ENCODE measurements at regions not wholly inside any gene's neighbourhood (a gene's known extent, or its start where the extent isn't known, plus 50 kb on each side); places are given as distances from the start of the nearest gene placed in this dataset.

DNA sequence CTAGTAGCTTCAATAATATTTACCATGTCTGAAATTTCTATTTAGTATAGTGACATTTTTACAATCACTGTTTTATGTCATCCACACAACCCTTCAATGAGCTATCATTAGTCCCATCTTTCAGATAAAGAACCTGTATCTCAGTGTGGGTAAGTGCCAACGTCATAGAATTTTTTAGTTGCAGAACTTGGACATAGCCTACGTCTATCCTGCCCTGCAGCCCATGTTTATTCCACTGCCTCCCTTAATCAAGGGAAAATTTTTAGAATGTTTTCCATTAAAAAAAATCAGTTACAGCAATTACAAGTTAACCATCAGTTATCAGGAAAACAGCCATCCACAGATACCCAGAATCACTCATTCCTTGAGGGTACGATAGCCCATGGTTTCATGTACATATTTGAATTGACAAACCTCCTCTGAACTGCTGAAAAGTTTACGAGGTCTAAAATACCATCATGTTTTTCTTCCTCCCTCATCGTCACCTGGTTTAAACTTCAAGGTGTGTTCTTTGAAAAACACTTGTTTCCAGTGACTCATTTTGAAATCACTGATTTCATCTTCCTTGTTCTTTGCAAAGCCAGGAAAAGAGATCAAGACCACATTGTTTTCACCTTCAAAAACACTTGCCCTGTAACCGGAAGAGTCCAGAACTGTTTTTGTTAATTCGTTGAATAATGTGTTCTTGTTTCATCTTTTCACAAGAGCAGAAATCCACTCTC lies 100.9 kb downstream of the FAM76B start:
- TF ChIP-seq, protein P1, sequence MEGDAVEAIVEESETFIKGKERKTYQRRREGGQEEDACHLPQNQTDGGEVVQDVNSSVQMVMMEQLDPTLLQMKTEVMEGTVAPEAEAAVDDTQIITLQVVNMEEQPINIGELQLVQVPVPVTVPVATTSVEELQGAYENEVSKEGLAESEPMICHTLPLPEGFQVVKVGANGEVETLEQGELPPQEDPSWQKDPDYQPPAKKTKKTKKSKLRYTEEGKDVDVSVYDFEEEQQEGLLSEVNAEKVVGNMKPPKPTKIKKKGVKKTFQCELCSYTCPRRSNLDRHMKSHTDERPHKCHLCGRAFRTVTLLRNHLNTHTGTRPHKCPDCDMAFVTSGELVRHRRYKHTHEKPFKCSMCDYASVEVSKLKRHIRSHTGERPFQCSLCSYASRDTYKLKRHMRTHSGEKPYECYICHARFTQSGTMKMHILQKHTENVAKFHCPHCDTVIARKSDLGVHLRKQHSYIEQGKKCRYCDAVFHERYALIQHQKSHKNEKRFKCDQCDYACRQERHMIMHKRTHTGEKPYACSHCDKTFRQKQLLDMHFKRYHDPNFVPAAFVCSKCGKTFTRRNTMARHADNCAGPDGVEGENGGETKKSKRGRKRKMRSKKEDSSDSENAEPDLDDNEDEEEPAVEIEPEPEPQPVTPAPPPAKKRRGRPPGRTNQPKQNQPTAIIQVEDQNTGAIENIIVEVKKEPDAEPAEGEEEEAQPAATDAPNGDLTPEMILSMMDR (IDR thresholded peaks at IDR 0.05; ENCODE audit: insufficient read depth, low read length, missing control alignments) = no peak
- DNase-seq (ENCODE audit: low read depth, low spot score) = no peak
- ChIA-PET CTCF (interaction anchor here (0.7 to 1.9 kb wide), 3 partner anchors 16 to 18 kb away, joined by 3 to 9 read pairs (median 3); no protein-coding TSS in a partner anchor), POLR2A (no interaction called here)
- no peak overlapping the region for H3K4me3 ChIP-seq (ENCODE audit: low read depth, low read length)

DNA sequence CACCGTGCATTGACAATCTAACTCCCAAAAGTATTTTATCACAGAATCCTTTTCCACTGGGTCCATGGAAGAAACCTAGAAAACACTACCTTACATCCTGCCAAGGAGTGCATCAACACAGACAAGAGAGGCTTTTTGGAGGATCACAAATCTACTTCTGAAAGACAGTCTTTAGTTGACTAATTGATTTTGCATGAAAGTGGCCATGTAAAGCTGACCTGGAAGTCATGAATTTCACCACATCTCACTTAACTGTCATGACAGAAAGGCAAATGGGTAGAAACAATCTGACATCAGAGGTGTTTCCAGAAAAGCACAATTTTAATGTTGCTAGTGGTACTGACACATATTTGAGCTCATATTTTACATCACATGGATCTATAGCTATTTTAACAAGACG lies 101.6 kb downstream of the FAM76B start:
- CTCF ChIA-PET = interaction anchor here (0.7 to 1.0 kb wide), 2 partner anchors 17 to 18 kb away, joined by 3 read pairs; no protein-coding TSS in a partner anchor
- POLR2A ChIA-PET = no interaction called here
- no peak overlapping the region for H3K4me3 ChIP-seq (ENCODE audit: low read depth, low read length)
- TF ChIP-seq, protein P1 (IDR thresholded peaks at IDR 0.05; ENCODE audit: insufficient read depth, low read length, missing control alignments) = no peak
- no peak for DNase-seq (ENCODE audit: low read depth, low spot score)

DNA sequence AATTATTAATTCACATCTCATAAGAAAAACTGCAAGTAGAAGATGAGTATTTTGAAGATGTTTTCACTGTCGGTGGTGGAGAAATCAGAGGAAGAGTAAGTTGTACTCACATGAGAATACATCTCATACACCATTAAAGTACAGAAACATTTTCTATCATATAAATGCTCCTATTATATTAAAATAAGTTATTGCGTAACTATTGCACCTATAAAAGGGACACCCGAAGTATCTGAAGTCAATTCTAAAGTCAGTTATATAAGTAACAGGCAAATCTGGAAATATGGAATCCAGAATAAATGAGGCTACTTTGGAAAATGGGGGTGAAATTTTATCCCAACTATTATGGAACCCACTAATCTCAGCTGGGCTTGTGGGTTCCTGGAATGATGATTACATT lies 103.3 kb downstream of the FAM76B start:
- TF ChIP-seq, protein P1 (IDR thresholded peaks at IDR 0.05; ENCODE audit: insufficient read depth, low read length, missing control alignments) = no peak
- CTCF ChIA-PET = interaction anchor here (0.7 kb wide), 1 partner anchor 8 kb away, joined by 3 read pairs; no protein-coding TSS in a partner anchor
- DNase-seq (ENCODE audit: low read depth, low spot score) = no peak
- POLR2A ChIA-PET = no interaction called here
- no peak overlapping the region for H3K4me3 ChIP-seq (ENCODE audit: low read depth, low read length)

DNA sequence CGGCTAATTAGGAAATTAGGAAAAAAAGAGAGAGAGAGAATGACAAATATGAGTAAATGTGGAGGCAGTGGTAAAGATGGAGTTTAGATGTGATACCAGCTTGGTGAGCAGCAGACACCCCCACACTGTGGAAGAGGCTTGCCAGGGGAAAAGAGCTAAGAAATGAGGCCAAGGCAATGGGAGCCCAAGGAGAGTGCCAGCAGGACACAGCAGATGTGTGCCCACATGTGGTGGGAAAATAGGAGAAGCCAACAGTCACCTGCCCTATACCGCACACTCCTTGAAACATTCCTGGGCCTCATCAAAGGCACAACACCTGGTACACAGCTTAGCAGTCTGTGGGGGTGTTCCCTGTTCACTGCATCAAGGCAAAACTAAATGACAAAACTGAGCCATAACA lies 104.9 kb downstream of the FAM76B start:
- ChIA-PET CTCF (interaction anchor here (0.7 to 1.2 kb wide), 2 partner anchors 22 to 533 kb away, joined by 3 read pairs; no protein-coding TSS in a partner anchor), POLR2A (no interaction called here)
- TF ChIP-seq, protein P1 (IDR thresholded peaks at IDR 0.05; ENCODE audit: insufficient read depth, low read length, missing control alignments) = no peak
- no peak overlapping the region for H3K4me3 ChIP-seq (ENCODE audit: low read depth, low read length)
- DNase-seq (ENCODE audit: low read depth, low spot score) = no peak

DNA sequence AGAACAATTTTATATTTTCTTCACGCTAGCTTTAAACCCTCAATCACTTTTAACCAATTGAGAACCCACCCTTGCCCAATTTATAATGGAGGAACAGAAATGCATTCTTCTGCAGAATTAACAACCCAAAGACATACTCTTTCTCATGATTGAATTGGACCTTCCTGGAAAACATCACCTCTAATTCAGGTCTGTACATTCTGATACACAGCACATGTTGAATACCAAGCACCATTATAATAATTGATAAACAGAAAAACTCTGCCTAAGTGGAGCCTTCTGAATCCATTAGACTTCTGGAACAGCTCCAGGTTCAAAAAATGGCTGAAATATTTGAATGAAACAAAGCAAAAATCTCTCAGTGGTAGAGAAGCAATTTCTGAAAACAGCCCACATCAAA lies 105.4 kb downstream of the FAM76B start:
- ChIA-PET CTCF (interaction anchor here (0.7 to 1.0 kb wide), 3 partner anchors 8 to 23 kb away, joined by 3 read pairs; no protein-coding TSS in a partner anchor), POLR2A (no interaction called here)
- no peak overlapping the region for H3K4me3 ChIP-seq (ENCODE audit: low read depth, low read length)

DNA sequence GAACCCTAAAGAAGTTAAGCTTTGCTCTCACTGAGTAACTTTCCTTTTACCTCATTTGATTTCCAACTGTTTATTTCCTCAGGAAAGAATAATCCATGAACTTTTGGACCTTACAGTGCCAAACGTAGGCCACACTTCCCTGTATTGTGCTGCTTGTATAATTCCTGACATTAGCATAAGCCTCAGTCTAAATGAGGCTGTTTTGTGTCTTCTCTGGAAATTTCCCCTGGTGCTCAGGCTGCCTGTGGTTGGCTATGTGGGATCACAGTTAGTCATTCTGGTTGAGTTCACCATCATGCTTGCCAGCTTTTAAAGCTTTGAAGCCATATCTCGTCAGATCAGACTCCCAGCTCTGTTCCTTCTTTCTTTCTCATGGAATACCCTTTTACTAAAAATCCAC lies 107.0 kb downstream of the FAM76B start:
- TF ChIP-seq, protein P1 (IDR thresholded peaks at IDR 0.05; ENCODE audit: insufficient read depth, low read length, missing control alignments) = no peak
- no peak for DNase-seq (ENCODE audit: low read depth, low spot score)
- ChIA-PET CTCF (no interaction called here), POLR2A (no interaction called here)
- no peak overlapping the region for H3K4me3 ChIP-seq (ENCODE audit: low read depth, low read length)

More for the DNA sequence above, 105.4 kb downstream of the FAM76B start:
- no peak for DNase-seq (ENCODE audit: low read depth, low spot score)
- TF ChIP-seq, protein P1 (IDR thresholded peaks at IDR 0.05; ENCODE audit: insufficient read depth, low read length, missing control alignments) = no peak
